Transverse colon (tissue), 4 donors: ENCODE measurements at regions not wholly inside any gene's neighbourhood (a gene's known extent, or its start where the extent isn't known, plus 50 kb on each side); places are given as distances from the start of the nearest gene placed in this dataset.

Source experiments
- DNase-seq: peaks from one replicate; pipeline ENCODE4 v3.0.0-alpha.2; 2019
- H3K27ac ChIP-seq, 4 donors: fragments of 200-600 bp; sonication (generic); 2 replicates each; pipeline ENCODE4 v1.5.1; 2016 to 2018; ENCODE audit warnings: inconsistent platforms in 4 of 4
- H3K27me3 ChIP-seq: fragments of 200-600 bp; sonication (generic); 2 replicates; pipeline ENCODE4 v1.5.1; 2017; ENCODE audit warnings: inconsistent platforms
- H3K36me3 ChIP-seq, 4 donors: fragments of 200-600 bp; sonication (generic); 2 replicates each; pipeline ENCODE4 v1.5.1; 2017 to 2019; ENCODE audit warnings: inconsistent platforms in 4 of 4
- H3K4me1 ChIP-seq, 4 donors: fragments of 200-600 bp; sonication (generic); 2 replicates each; pipeline ENCODE4 v1.5.1; 2017 to 2020; ENCODE audit warnings: inconsistent platforms in 4 of 4
- H3K4me3 ChIP-seq, 4 donors: fragments of 200-600 bp; sonication (generic); 1 replicate in 1 of 4; 2 replicates in 3 of 4; pipeline versions ENCODE4 v1.5.1 to v1.6.1; 2017 to 2019; ENCODE audit warnings: inconsistent platforms in 4 of 4
- H3K9me3 ChIP-seq, 2 donors: fragments of 200-600 bp; sonication (generic); 2 replicates each; pipeline ENCODE4 v1.5.1; 2017 to 2019; ENCODE audit warnings: inconsistent platforms in 2 of 2
- CTCF ChIP-seq, 5 experiments: fragments of 200-600 bp in 3 of 5; fragments of 450-650 bp in 2 of 5; sonication (generic) in 3 of 5; IDR thresholded peaks; 1 replicate in 2 of 5; 2 replicates in 3 of 5; pipeline ENCODE4 v1.5.1; 2016 to 2017; ENCODE audit warnings: antibody characterized with exemption in 5 of 5, inconsistent platforms in 3 of 5, mild to moderate bottlenecking in 2 of 5, moderate library complexity in 1 of 5
- EP300 ChIP-seq: sonication (generic); formaldehyde crosslinking; IDR thresholded peaks from one replicate; pipeline ENCODE4 v1.6.1; 2017; ENCODE audit warnings: antibody characterized with exemption, low read depth
- POLR2A ChIP-seq: fragments of 450-650 bp; IDR thresholded peaks from one replicate; pipeline ENCODE4 v1.6.1; 2016; ENCODE audit warnings: antibody characterized with exemption, mild to moderate bottlenecking, moderate library complexity
- POLR2AphosphoS5 ChIP-seq, 3 donors: sonication (generic); formaldehyde crosslinking; IDR thresholded peaks; one replicate each; pipeline ENCODE4 v1.6.1; 2016; ENCODE audit warnings: antibody characterized with exemption in 3 of 3
- WGBS, 2 donors: methylation state at CpG; one replicate each; pipeline ENCODE4 v1.1.5; 2018; ENCODE audit warnings: low coverage in 1 of 2; 5-methylcytosine and 5-hydroxymethylcytosine counted together
- in situ Hi-C, 4 donors: fragments of 200-750 bp; cut with MboI; loops; one replicate each; pipeline versions ENCODE4 v1.15.0 to v1.15.1; 2017; ENCODE audit warnings: low sequenced_read_pairs in 3 of 4, low pct_ligation_motif_present in 1 of 4, low pct_unique_long_range_greater_than_20kb in 1 of 4
- intact Hi-C: fragments of 100-400 bp; cut with DNase I; formaldehyde crosslinking; loops from one replicate; pipeline ENCODE4 v1.15.1; 2023; ENCODE audit warnings: low total_unique reads

GRCh38 chr2:103785956-103786355, 1024.1 kb downstream of the TMEM182 start:
- Histone ChIP-seq H3K4me3 (no peak overlapping the region), H3K4me1 (no peaks in the 10 kb centered on the region), H3K36me3 (no peaks in the 10 kb centered on the region), H3K9me3 (no peaks in the 10 kb centered on the region), H3K27me3 (no peaks in the 10 kb centered on the region), H3K27ac (no peak overlapping the region)
- no peak for TF ChIP-seq POLR2AphosphoS5 (IDR thresholded peaks at IDR 0.05)
- intact Hi-C loops (no loop called here), in situ Hi-C loops (no loop called here)
- DNase-seq, result no peak

DNA sequence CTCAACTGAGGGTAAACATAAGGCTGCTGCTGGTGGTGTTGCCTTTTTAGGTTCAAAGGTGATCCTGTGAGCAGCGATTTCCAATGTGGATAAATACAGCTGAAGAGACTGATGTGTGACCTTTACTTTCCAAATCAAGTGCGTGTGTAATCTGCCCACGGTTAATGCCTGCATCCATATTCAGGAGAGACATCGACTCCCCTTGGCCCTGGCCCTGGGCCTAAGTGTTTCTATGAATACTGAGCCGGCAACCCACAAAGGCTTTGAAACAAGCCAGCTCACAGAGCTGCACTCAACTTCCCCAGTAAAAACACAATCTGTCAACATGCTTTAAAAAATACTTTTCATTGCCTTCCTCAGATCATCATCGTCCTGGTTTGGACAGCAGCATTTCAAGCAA, 1026.6 kb downstream of the TMEM182 start:
- WGBS, 2 donors, result 19 to 36% methylated on average over 3 to 6 of the region's 6 CpGs
- H3K27me3 ChIP-seq, result no peaks in the 10 kb centered on the region
- TF ChIP-seq POLR2AphosphoS5 (IDR thresholded peaks at IDR 0.05) (no peak), POLR2A (no peak), EP300 (no peak), CTCF (IDR thresholded peaks at IDR 0.05) (no peak)
- intact Hi-C loops (no loop called here), in situ Hi-C loops (no loop called here)
- DNase-seq, result no peak
- H3K27ac ChIP-seq, result no peak overlapping the region
- H3K4me3 ChIP-seq, result no peak overlapping the region
- no peaks in the 10 kb centered on the region for H3K9me3 ChIP-seq
- no peaks in the 10 kb centered on the region for H3K36me3 ChIP-seq
- H3K4me1 ChIP-seq, result no peaks in the 10 kb centered on the region

DNA sequence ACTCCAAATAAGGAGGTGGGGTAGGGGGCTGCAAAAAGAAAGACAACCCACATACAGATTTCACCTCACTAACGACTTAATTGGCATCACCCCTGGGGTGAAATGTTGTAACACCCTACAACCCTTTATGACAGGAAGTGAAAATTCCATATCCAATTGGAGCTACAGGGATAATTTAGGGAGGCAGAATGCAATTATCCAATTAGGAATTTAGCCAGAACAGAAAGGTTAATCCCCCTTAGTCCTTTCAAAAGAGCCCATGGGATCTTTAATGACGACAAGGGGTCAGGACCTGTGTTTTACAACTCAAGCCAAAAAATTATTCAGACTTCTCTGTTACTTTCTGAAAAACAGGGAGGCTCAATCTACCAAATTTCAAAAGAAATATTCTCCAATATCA, 1027.1 kb downstream of the TMEM182 start:
- no peak overlapping the region for H3K4me3 ChIP-seq
- H3K9me3 ChIP-seq, result no peaks in the 10 kb centered on the region
- no peak overlapping the region for H3K27ac ChIP-seq
- no peak for TF ChIP-seq POLR2AphosphoS5 (IDR thresholded peaks at IDR 0.05)
- no peak for TF ChIP-seq CTCF (IDR thresholded peaks at IDR 0.05)
- no peak for TF ChIP-seq POLR2A
- TF ChIP-seq EP300, result no peak
- DNase-seq, result no peak
- intact Hi-C loops (no loop called here), in situ Hi-C loops (no loop called here)
- no peaks in the 10 kb centered on the region for H3K36me3 ChIP-seq
- H3K27me3 ChIP-seq, result no peaks in the 10 kb centered on the region
- no peaks in the 10 kb centered on the region for H3K4me1 ChIP-seq
- WGBS, 2 donors, result 16 to 33% methylated on average over 2 of the region's 2 CpGs

DNA sequence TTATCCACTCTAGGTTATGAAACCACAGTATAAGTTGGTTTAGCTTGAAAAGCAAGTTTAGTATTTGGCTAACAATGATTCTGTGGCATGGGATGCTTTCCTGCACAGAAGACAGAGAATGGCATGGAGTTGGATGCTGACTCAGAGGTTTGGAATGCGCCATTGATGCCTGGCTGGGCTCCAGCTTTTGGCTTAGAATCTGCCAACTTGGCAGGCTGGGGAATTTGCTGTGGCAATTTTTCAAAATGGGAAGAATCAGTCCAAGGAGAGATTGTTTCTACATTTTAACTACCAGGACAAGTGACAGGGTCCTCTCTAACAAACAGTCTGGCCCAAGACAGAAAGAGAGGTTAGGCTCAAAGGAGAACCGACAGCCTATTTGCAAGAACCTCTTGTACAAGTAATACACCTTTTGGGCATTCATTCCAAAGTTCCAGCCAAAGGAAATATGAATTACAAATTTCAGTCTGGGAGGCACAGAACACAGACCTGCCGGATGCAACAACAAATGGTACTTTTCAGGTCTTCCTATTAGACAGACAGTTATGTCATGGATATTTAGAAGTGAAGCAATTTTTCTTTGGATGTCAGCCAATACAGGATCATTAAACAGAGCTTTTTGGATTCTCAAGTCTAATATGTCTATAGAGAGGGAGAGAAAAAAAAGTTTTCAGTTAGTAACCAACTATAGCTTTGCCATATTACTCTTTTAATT, 1027.7 kb downstream of the TMEM182 start:
- no peak overlapping the region for H3K4me3 ChIP-seq
- intact Hi-C loops (no loop called here), in situ Hi-C loops (no loop called here)
- no peaks in the 10 kb centered on the region for H3K27me3 ChIP-seq
- H3K9me3 ChIP-seq, result no peaks in the 10 kb centered on the region
- TF ChIP-seq EP300 (no peak), CTCF (IDR thresholded peaks at IDR 0.05) (no peak), POLR2AphosphoS5 (IDR thresholded peaks at IDR 0.05) (no peak), POLR2A (no peak)
- DNase-seq, result no peak
- WGBS, 2 donors, result 50 to 68% methylated on average over 2 to 3 of the region's 3 CpGs
- H3K27ac ChIP-seq, result no peak overlapping the region
- no peaks in the 10 kb centered on the region for H3K36me3 ChIP-seq
- no peaks in the 10 kb centered on the region for H3K4me1 ChIP-seq

DNA sequence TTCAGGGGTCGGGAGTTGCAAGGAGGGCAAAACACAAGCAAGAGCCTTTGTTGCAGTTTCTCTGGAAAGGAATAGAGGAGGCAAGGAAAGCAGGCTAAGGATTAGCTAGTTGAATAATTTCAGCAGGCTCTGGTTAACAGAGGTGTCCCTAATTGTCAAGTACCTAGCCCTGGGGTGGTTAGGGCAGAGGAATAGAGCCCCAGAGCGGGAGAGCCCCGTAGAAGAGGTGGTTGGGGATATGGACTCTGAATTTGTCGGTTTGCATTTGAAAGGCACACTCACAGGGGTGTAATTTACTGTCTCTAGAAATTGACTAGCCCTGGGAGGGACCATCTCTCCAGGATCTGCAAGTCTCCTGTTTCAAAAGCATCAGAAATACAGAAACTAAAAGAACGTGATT, 1030.2 kb downstream of the TMEM182 start:
- Histone ChIP-seq H3K9me3 (no peaks in the 10 kb centered on the region), H3K4me3 (no peak overlapping the region), H3K36me3 (no peaks in the 10 kb centered on the region), H3K27me3 (no peaks in the 10 kb centered on the region), H3K4me1 (no peaks in the 10 kb centered on the region), H3K27ac (no peak overlapping the region)
- 40 to 52% methylated on average over 2 to 5 of the region's 5 CpGs for WGBS, 2 donors
- in situ Hi-C loops (no loop called here), intact Hi-C loops (no loop called here)
- TF ChIP-seq CTCF (IDR thresholded peaks at IDR 0.05), result no peak
- TF ChIP-seq EP300, result no peak
- no peak for TF ChIP-seq POLR2A
- TF ChIP-seq POLR2AphosphoS5 (IDR thresholded peaks at IDR 0.05), result no peak
- no peak for DNase-seq
